ENCODE measurements at regions not wholly inside any gene's neighbourhood (a gene's known extent, or its start where the extent isn't known, plus 50 kb on each side); places are given as distances from the start of the nearest gene placed in this dataset.

GRCh38 chr4:138645289-138645688 lies 370.3 kb upstream of the NOCT start:
- no peak overlapping the region for H2AFZ ChIP-seq (ENCODE audit: low read length)
- H3K36me3 ChIP-seq (ENCODE audit: insufficient read depth, low read length): no peaks in the 10 kb centered on the region
- no peaks in the 10 kb centered on the region for H3K79me2 ChIP-seq (ENCODE audit: insufficient read depth, low read length)
- no peak overlapping the region for H3K4me3 ChIP-seq (ENCODE audit: low read length, poor library complexity, severe bottlenecking)
- TF ChIP-seq EZH2phosphoT487 (IDR thresholded peaks at IDR 0.05; ENCODE audit: borderline replicate concordance): no peak
- TF ChIP-seq, protein P1, sequence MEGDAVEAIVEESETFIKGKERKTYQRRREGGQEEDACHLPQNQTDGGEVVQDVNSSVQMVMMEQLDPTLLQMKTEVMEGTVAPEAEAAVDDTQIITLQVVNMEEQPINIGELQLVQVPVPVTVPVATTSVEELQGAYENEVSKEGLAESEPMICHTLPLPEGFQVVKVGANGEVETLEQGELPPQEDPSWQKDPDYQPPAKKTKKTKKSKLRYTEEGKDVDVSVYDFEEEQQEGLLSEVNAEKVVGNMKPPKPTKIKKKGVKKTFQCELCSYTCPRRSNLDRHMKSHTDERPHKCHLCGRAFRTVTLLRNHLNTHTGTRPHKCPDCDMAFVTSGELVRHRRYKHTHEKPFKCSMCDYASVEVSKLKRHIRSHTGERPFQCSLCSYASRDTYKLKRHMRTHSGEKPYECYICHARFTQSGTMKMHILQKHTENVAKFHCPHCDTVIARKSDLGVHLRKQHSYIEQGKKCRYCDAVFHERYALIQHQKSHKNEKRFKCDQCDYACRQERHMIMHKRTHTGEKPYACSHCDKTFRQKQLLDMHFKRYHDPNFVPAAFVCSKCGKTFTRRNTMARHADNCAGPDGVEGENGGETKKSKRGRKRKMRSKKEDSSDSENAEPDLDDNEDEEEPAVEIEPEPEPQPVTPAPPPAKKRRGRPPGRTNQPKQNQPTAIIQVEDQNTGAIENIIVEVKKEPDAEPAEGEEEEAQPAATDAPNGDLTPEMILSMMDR (conservative IDR thresholded peaks at IDR 0.05; ENCODE audit: low read length): no peak
- no peaks in the 10 kb centered on the region for H3K9me3 ChIP-seq (ENCODE audit: insufficient read depth, low read depth, low read length)
- H3F3A ChIP-seq (ENCODE audit: low read depth): no peaks in the 10 kb centered on the region
- no peak overlapping the region for H3K4me2 ChIP-seq (ENCODE audit: low read depth, low read length, poor library complexity, severe bottlenecking)
- H4K20me1 ChIP-seq (ENCODE audit: insufficient read depth, low read length, poor library complexity, severe bottlenecking): no peaks in the 10 kb centered on the region
- no peaks in the 10 kb centered on the region for H3K9me2 ChIP-seq (replicated peaks; ENCODE audit: low read depth, low read length)
- no peaks in the 10 kb centered on the region for H3K27me3 ChIP-seq (ENCODE audit: insufficient read depth, low read length, poor library complexity, severe bottlenecking)
- no peak overlapping the region for H3K9ac ChIP-seq (ENCODE audit: low read depth, low read length, poor library complexity, severe bottlenecking)
- H3K4me1 ChIP-seq (ENCODE audit: insufficient read depth, low read length, poor library complexity, severe bottlenecking): no peaks in the 10 kb centered on the region

DNA sequence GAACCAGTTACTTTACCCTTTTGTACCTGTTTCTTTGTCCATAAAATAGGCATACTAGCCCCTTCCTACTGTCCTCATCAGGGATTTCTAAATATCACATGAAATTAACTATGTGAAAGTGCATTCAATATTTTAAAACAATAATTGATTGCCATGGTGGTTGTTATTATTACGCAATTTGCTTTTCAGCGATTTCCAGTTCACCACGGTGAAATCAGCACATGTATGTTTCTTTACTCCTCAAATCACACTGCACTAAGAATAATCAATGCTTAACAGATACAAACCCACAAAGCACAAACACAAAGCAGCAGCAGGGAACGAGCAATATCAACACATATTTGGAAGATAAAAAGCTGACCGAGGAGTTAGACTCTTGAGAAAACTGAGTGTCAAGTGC lies 371.3 kb upstream of the NOCT start:
- Histone ChIP-seq H3K4me3 (ENCODE audit: low read length, poor library complexity, severe bottlenecking) (no peak overlapping the region), H3K27me3 (ENCODE audit: insufficient read depth, low read length, poor library complexity, severe bottlenecking) (no peaks in the 10 kb centered on the region), H3K36me3 (ENCODE audit: insufficient read depth, low read length) (no peaks in the 10 kb centered on the region), H2AFZ (ENCODE audit: low read length) (no peak overlapping the region), H3K4me2 (ENCODE audit: low read depth, low read length, poor library complexity, severe bottlenecking) (no peak overlapping the region), H4K20me1 (ENCODE audit: insufficient read depth, low read length, poor library complexity, severe bottlenecking) (no peaks in the 10 kb centered on the region), H3K79me2 (ENCODE audit: insufficient read depth, low read length) (no peaks in the 10 kb centered on the region), H3K4me1 (ENCODE audit: insufficient read depth, low read length, poor library complexity, severe bottlenecking) (no peaks in the 10 kb centered on the region), H3K9me2 (replicated peaks; ENCODE audit: low read depth, low read length) (no peaks in the 10 kb centered on the region), H3K9ac (ENCODE audit: low read depth, low read length, poor library complexity, severe bottlenecking) (no peak overlapping the region), H3F3A (ENCODE audit: low read depth) (no peaks in the 10 kb centered on the region), H3K9me3 (ENCODE audit: insufficient read depth, low read depth, low read length) (no peaks in the 10 kb centered on the region)
- no peak for TF ChIP-seq EZH2phosphoT487 (IDR thresholded peaks at IDR 0.05; ENCODE audit: borderline replicate concordance)
- TF ChIP-seq, protein P1 (conservative IDR thresholded peaks at IDR 0.05; ENCODE audit: low read length): no peak

DNA sequence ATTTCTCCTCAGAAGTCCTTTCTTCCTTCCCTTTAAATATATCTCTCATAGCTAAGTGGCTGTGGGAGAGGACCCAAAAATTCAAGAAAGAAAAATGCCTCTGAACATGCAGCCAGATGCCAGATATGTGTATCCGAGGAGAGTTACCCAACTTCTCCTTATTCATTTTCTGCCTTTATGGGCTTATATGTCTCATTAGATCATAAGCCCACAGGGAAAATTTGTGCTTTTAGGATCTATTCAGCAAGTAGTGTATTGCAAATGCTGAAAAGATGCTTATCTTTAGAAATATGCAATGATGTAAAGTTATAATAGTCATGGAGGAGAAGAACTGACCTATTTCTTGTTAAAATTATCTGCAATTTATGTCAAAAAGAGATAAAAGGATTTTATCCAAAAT lies 371.8 kb upstream of the NOCT start:
- Histone ChIP-seq H3K9me2 (replicated peaks; ENCODE audit: low read depth, low read length) (no peaks in the 10 kb centered on the region), H3K27me3 (ENCODE audit: insufficient read depth, low read length, poor library complexity, severe bottlenecking) (no peaks in the 10 kb centered on the region), H3K4me1 (ENCODE audit: insufficient read depth, low read length, poor library complexity, severe bottlenecking) (no peaks in the 10 kb centered on the region), H4K20me1 (ENCODE audit: insufficient read depth, low read length, poor library complexity, severe bottlenecking) (no peaks in the 10 kb centered on the region), H3F3A (ENCODE audit: low read depth) (no peaks in the 10 kb centered on the region), H3K4me2 (ENCODE audit: low read depth, low read length, poor library complexity, severe bottlenecking) (no peak overlapping the region), H3K36me3 (ENCODE audit: insufficient read depth, low read length) (no peaks in the 10 kb centered on the region), H3K79me2 (ENCODE audit: insufficient read depth, low read length) (no peaks in the 10 kb centered on the region), H2AFZ (ENCODE audit: low read length) (no peak overlapping the region), H3K4me3 (ENCODE audit: low read length, poor library complexity, severe bottlenecking) (no peak overlapping the region), H3K9ac (ENCODE audit: low read depth, low read length, poor library complexity, severe bottlenecking) (no peak overlapping the region), H3K9me3 (ENCODE audit: insufficient read depth, low read depth, low read length) (no peaks in the 10 kb centered on the region)
- no peak for TF ChIP-seq EZH2phosphoT487 (IDR thresholded peaks at IDR 0.05; ENCODE audit: borderline replicate concordance)
- TF ChIP-seq, protein P1 (conservative IDR thresholded peaks at IDR 0.05; ENCODE audit: low read length): no peak
